HG03469 (cell line): ENCODE measurements at regions not wholly inside any gene's neighbourhood (a gene's known extent, or its start where the extent isn't known, plus 50 kb on each side); places are given as distances from the start of the nearest gene placed in this dataset.

ENCODE experiments used
- ATAC-seq: cut with Tn5 transposase; IDR thresholded peaks from one replicate; pipeline ENCODE4 v1.9.1; 2021; ENCODE audit warnings: mild to moderate bottlenecking, moderate library complexity, moderate number of reproducible peaks; ENCODE audit not compliant: unreplicated experiment

- ATAC-seq, result no peak
These were observed 344.1 kb upstream of the WWC1 start for GRCh38 chr5:167947306-167947705.

- no peak for ATAC-seq
These were observed 343.2 kb upstream of the WWC1 start for GRCh38 chr5:167948251-167948650.

GRCh38 chr5:167949435-167949834 is 342.0 kb upstream of the WWC1 start:
- no peak for ATAC-seq

GRCh38 chr5:167950126-167950721 is 341.2 kb upstream of the WWC1 start:
- ATAC-seq, result no peak

- ATAC-seq, result no peak
These were observed 340.3 kb upstream of the WWC1 start for GRCh38 chr5:167951116-167951515.

GRCh38 chr5:167952278-167952995 is 339.0 kb upstream of the WWC1 start:
- ATAC-seq, result no peak

GRCh38 chr5:167953151-167953798 is 338.2 kb upstream of the WWC1 start:
- ATAC-seq, result no peak

- ATAC-seq, result no peak
These were observed 329.7 kb upstream of the WWC1 start for GRCh38 chr5:167961731-167962130.

- ATAC-seq, result no peak
These were observed 326.9 kb upstream of the WWC1 start for GRCh38 chr5:167964529-167964928.

GRCh38 chr5:167965710-167966109 is 325.7 kb upstream of the WWC1 start:
- no peak for ATAC-seq

GRCh38 chr5:167966979-167967378 is 324.5 kb upstream of the WWC1 start:
- ATAC-seq, result no peak

- no peak for ATAC-seq
These were observed 323.8 kb upstream of the WWC1 start for GRCh38 chr5:167967494-167968177.

GRCh38 chr5:167968837-167969236 is 322.6 kb upstream of the WWC1 start:
- no peak for ATAC-seq

- ATAC-seq, result peak; percentile 70
These were observed 321.4 kb upstream of the WWC1 start for GRCh38 chr5:167969998-167970397.

- ATAC-seq, result no peak
These were observed 319.7 kb upstream of the WWC1 start for GRCh38 chr5:167971706-167972105.

GRCh38 chr5:167973126-167973525 is 318.3 kb upstream of the WWC1 start:
- ATAC-seq, result no peak

- no peak for ATAC-seq
These were observed 306.5 kb upstream of the WWC1 start for GRCh38 chr5:167984951-167985350.

GRCh38 chr5:167985373-167985772 is 306.1 kb upstream of the WWC1 start:
- ATAC-seq, result no peak

GRCh38 chr5:167987490-167988280 is 303.8 kb upstream of the WWC1 start:
- ATAC-seq, result no peak

- ATAC-seq, result no peak
These were observed 298.6 kb upstream of the WWC1 start for GRCh38 chr5:167992868-167993267.

GRCh38 chr5:167993771-167994170 is 297.7 kb upstream of the WWC1 start:
- no peak for ATAC-seq
